GM10248 (cell line): ENCODE measurements at regions not wholly inside any gene's neighbourhood (a gene's known extent, or its start where the extent isn't known, plus 50 kb on each side); places are given as distances from the start of the nearest gene placed in this dataset.

Experiments used
- CTCF ChIA-PET: fragments of 300-600 bp; sonication (Branson Sonifier 250); formaldehyde crosslinking; extraction: SDS; loops from one replicate; lab custom pipeline; 2021; ENCODE audit warnings: antibody characterized with exemption; lab: Yijun Ruan, JAX
- POLR2A ChIA-PET: fragments of 350-650 bp; sonication (Branson Sonifier 250); formaldehyde crosslinking; extraction: SDS; loops from one replicate; lab custom pipeline; 2020; ENCODE audit warnings: antibody characterized with exemption; lab: Yijun Ruan, JAX
- DNase-seq: peaks from one replicate; pipeline ENCODE4 v3.0.0; 2012; ENCODE audit errors: extremely low spot score
- CTCF ChIP-seq: IDR thresholded peaks from 2 replicates; pipeline ENCODE4 v1.5.1; 2012; ENCODE audit warnings: mild to moderate bottlenecking, low read depth; ENCODE audit errors: extremely low read depth, missing control alignments, control extremely low read depth

GRCh38 chr2:10188211-10188610 is 65.7 kb downstream of the RRM2 start:
- no peak for DNase-seq
- CTCF ChIA-PET = no interaction called here
- no peak for TF ChIP-seq CTCF
- POLR2A ChIA-PET = no interaction called here

GRCh38 chr2:10188729-10189305 is 66.3 kb downstream of the RRM2 start:
- CTCF ChIA-PET = no interaction called here
- POLR2A ChIA-PET = no interaction called here
- TF ChIP-seq CTCF = no peak
- DNase-seq = no peak

- ChIA-PET CTCF (no interaction called here), POLR2A (no interaction called here)
- no peak for DNase-seq
- no peak for TF ChIP-seq CTCF
Observed at GRCh38 chr2:10190255-10190654, 67.7 kb downstream of the RRM2 start.

- ChIA-PET POLR2A (no interaction called here), CTCF (no interaction called here)
- no peak for TF ChIP-seq CTCF
- no peak for DNase-seq
Observed at GRCh38 chr2:10190737-10191532, 68.4 kb downstream of the RRM2 start.

- DNase-seq = no peak
- ChIA-PET POLR2A (no interaction called here), CTCF (no interaction called here)
- TF ChIP-seq CTCF = no peak
Observed at GRCh38 chr2:10191554-10191953, 69.0 kb downstream of the RRM2 start.

- CTCF ChIA-PET = interaction anchor here (0.6 kb wide), 1 partner anchor 11 kb away, joined by 3 read pairs; no protein-coding TSS in a partner anchor
- TF ChIP-seq CTCF = no peak
- no peak for DNase-seq
- POLR2A ChIA-PET = no interaction called here
Observed at GRCh38 chr2:10192392-10193015, 70.0 kb downstream of the RRM2 start.
